ENCODE measurements at regions not wholly inside any gene's neighbourhood (a gene's known extent, or its start where the extent isn't known, plus 50 kb on each side); places are given as distances from the start of the nearest gene placed in this dataset.

DNA sequence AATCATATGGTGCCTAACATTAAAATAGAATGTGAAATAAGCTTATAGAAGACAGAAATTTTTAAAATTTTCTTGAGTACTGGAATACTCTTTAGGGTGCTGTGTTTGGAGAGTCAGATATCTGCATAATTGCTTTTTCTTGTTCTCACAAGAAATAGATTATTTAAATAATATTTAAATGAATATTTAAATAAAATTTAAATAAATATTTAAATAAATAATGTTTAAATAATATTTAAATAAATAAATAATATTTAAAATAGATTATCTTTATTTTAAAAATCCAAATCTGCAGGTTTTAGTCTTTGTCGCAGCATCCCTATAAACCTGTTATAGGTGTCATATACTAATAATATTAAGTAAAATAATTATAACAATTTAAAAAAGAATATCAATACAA is 1589.4 kb downstream of the MAT2B start:
- Histone ChIP-seq H3K36me3 (ENCODE audit: control insufficient read depth in 1 of 2, insufficient read depth in 2 of 2, low read length in 1 of 2) (no peaks in the 10 kb centered on the region), H3K27ac (ENCODE audit: low read depth in 1 of 2, low read length in 2 of 2) (no peak overlapping the region), H3K27me3 (ENCODE audit: control insufficient read depth in 1 of 2, insufficient read depth in 2 of 2, low read length in 1 of 2) (no peaks in the 10 kb centered on the region), H3K4me3 (ENCODE audit: low read length in 2 of 2) (no peak overlapping the region), H3K9me3 (ENCODE audit: control insufficient read depth, low read length) (no peaks in the 10 kb centered on the region), H3K4me1 (ENCODE audit: control insufficient read depth in 1 of 2, insufficient read depth in 2 of 2, low read length in 2 of 2) (no peaks in the 10 kb centered on the region)
- WGBS, 2 donors, result 92 to 98% methylated on average over 1 of the region's 1 CpG
- no peak for DNase-seq
- ATAC-seq (ENCODE audit: low FRiP score), result no peak
- intact Hi-C loops (cut with DNase I), result no loop called here

- H3K9me3 ChIP-seq (ENCODE audit: control insufficient read depth, low read length), result no peaks in the 10 kb centered on the region
- DNase-seq (no peak), ATAC-seq (ENCODE audit: low FRiP score) (no peak)
- no peaks in the 10 kb centered on the region for H3K4me1 ChIP-seq (ENCODE audit: control insufficient read depth in 1 of 2, insufficient read depth in 2 of 2, low read length in 2 of 2)
- H3K4me3 ChIP-seq (ENCODE audit: low read length in 2 of 2), result no peak overlapping the region
- no peaks in the 10 kb centered on the region for H3K36me3 ChIP-seq (ENCODE audit: control insufficient read depth in 1 of 2, insufficient read depth in 2 of 2, low read length in 1 of 2)
- H3K27ac ChIP-seq (ENCODE audit: low read depth in 1 of 2, low read length in 2 of 2), result no peak overlapping the region
- no peaks in the 10 kb centered on the region for H3K27me3 ChIP-seq (ENCODE audit: control insufficient read depth in 1 of 2, insufficient read depth in 2 of 2, low read length in 1 of 2)
- WGBS, 2 donors, result 91 to 92% methylated on average over 3 of the region's 3 CpGs
- intact Hi-C loops (cut with DNase I), result no loop called here
Observed at GRCh38 chr5:165101709-165102108, 1596.3 kb downstream of the MAT2B start.

DNA sequence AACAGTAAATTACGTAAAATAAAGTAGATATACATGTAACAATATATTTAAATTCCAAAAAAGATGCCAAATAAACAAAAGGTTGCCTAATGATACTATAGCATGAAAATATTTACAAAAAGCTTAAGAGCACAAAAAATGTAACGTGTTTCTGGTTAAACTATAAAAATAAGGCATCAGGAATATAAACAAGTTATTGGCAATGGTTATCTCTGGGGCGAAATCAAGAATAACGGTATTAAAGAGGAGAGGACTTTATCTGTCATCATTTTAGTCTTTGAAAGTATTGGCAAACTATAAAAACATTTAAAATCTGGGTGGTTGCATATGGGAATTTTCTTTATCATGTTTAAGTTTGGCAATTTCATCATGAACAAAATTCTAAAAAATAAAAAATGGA is 1599.2 kb downstream of the MAT2B start:
- H3K4me1 ChIP-seq (ENCODE audit: control insufficient read depth in 1 of 2, insufficient read depth in 2 of 2, low read length in 2 of 2), result no peaks in the 10 kb centered on the region
- no peaks in the 10 kb centered on the region for H3K36me3 ChIP-seq (ENCODE audit: control insufficient read depth in 1 of 2, insufficient read depth in 2 of 2, low read length in 1 of 2)
- no peak for ATAC-seq (ENCODE audit: low FRiP score)
- no peak overlapping the region for H3K4me3 ChIP-seq (ENCODE audit: low read length in 2 of 2)
- DNase-seq, result no peak
- H3K27me3 ChIP-seq (ENCODE audit: control insufficient read depth in 1 of 2, insufficient read depth in 2 of 2, low read length in 1 of 2), result no peaks in the 10 kb centered on the region
- intact Hi-C loops (cut with DNase I), result no loop called here
- H3K9me3 ChIP-seq (ENCODE audit: control insufficient read depth, low read length), result no peaks in the 10 kb centered on the region
- no peak overlapping the region for H3K27ac ChIP-seq (ENCODE audit: low read depth in 1 of 2, low read length in 2 of 2)
- WGBS, 2 donors, result 51 to 57% methylated on average over 4 of the region's 4 CpGs

DNA sequence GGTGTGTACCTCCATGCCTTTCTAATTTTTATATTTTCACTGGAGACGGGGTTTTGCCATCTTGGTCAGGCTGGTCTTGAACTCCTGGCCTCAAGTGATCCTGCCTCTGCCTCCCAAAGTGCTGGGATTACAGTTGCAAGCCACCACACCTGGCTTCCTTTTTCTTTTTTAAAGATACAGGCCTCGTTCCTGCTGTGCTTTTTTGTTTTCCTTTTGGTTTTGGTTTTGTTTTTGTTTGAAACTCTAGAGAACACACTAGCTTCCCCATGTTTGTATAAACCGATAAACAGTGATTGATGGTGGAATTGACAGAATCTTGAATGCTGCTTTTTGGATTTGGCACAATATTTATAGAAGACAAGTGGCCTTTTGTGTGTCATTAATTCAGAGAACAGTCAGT is 1603.4 kb downstream of the MAT2B start:
- Histone ChIP-seq H3K27me3 (ENCODE audit: control insufficient read depth in 1 of 2, insufficient read depth in 2 of 2, low read length in 1 of 2) (no peaks in the 10 kb centered on the region), H3K9me3 (ENCODE audit: control insufficient read depth, low read length) (no peaks in the 10 kb centered on the region), H3K36me3 (ENCODE audit: control insufficient read depth in 1 of 2, insufficient read depth in 2 of 2, low read length in 1 of 2) (no peaks in the 10 kb centered on the region), H3K4me3 (ENCODE audit: low read length in 2 of 2) (no peak overlapping the region), H3K4me1 (ENCODE audit: control insufficient read depth in 1 of 2, insufficient read depth in 2 of 2, low read length in 2 of 2) (no peaks in the 10 kb centered on the region), H3K27ac (ENCODE audit: low read depth in 1 of 2, low read length in 2 of 2) (no peak overlapping the region)
- ATAC-seq (ENCODE audit: low FRiP score) (no peak), DNase-seq (no peak)
- intact Hi-C loops (cut with DNase I), result no loop called here
- WGBS, 2 donors, result 45 to 46% methylated on average over 3 of the region's 3 CpGs

GRCh38 chr5:165119175-165119574 is 1613.8 kb downstream of the MAT2B start:
- no peak overlapping the region for H3K4me3 ChIP-seq (ENCODE audit: low read length in 2 of 2)
- ATAC-seq (ENCODE audit: low FRiP score) (no peak), DNase-seq (no peak)
- H3K27ac ChIP-seq (ENCODE audit: low read depth in 1 of 2, low read length in 2 of 2), result no peak overlapping the region
- H3K36me3 ChIP-seq (ENCODE audit: control insufficient read depth in 1 of 2, insufficient read depth in 2 of 2, low read length in 1 of 2), result no peaks in the 10 kb centered on the region
- WGBS, 2 donors, result 82% methylated on average over 2 of the region's 2 CpGs
- no peaks in the 10 kb centered on the region for H3K9me3 ChIP-seq (ENCODE audit: control insufficient read depth, low read length)
- intact Hi-C loops (cut with DNase I), result no loop called here
- H3K4me1 ChIP-seq (ENCODE audit: control insufficient read depth in 1 of 2, insufficient read depth in 2 of 2, low read length in 2 of 2), result no peaks in the 10 kb centered on the region
- no peaks in the 10 kb centered on the region for H3K27me3 ChIP-seq (ENCODE audit: control insufficient read depth in 1 of 2, insufficient read depth in 2 of 2, low read length in 1 of 2)

GRCh38 chr5:165126598-165126997 is 1621.2 kb downstream of the MAT2B start:
- H3K4me3 ChIP-seq (ENCODE audit: low read length in 2 of 2), result no peak overlapping the region
- H3K27me3 ChIP-seq (ENCODE audit: control insufficient read depth in 1 of 2, insufficient read depth in 2 of 2, low read length in 1 of 2), result no peaks in the 10 kb centered on the region
- no peak overlapping the region for H3K27ac ChIP-seq (ENCODE audit: low read depth in 1 of 2, low read length in 2 of 2)
- 62 to 68% methylated on average over 3 of the region's 3 CpGs for WGBS, 2 donors
- intact Hi-C loops (cut with DNase I), result no loop called here
- H3K9me3 ChIP-seq (ENCODE audit: control insufficient read depth, low read length), result no peaks in the 10 kb centered on the region
- ATAC-seq (ENCODE audit: low FRiP score) (no peak), DNase-seq (no peak)
- H3K36me3 ChIP-seq (ENCODE audit: control insufficient read depth in 1 of 2, insufficient read depth in 2 of 2, low read length in 1 of 2), result no peaks in the 10 kb centered on the region
- H3K4me1 ChIP-seq (ENCODE audit: control insufficient read depth in 1 of 2, insufficient read depth in 2 of 2, low read length in 2 of 2), result no peaks in the 10 kb centered on the region

DNA sequence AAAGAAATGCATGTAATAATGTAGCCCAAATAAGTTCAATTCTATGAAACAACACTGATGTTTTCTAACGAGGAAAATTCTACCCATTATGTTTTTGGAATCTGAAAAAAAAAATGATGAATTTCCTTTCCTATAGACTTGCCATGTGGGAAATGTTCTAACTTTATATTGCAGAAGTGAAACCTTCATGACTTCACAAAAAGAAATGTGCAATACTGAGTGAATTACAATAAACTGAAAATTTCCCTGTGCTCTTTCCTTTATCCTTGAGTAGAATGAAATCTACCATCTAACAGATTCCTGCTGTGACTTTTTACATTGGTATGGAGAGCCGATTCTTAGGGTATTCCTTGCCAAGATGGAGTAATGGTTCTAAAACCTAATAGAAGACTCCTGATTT is 1622.5 kb downstream of the MAT2B start:
- intact Hi-C loops (cut with DNase I), result no loop called here

GRCh38 chr5:165130656-165131055 is 1625.2 kb downstream of the MAT2B start:
- Histone ChIP-seq H3K27ac (ENCODE audit: low read depth in 1 of 2, low read length in 2 of 2) (no peak overlapping the region), H3K4me1 (ENCODE audit: control insufficient read depth in 1 of 2, insufficient read depth in 2 of 2, low read length in 2 of 2) (no peaks in the 10 kb centered on the region), H3K27me3 (ENCODE audit: control insufficient read depth in 1 of 2, insufficient read depth in 2 of 2, low read length in 1 of 2) (no peaks in the 10 kb centered on the region), H3K36me3 (ENCODE audit: control insufficient read depth in 1 of 2, insufficient read depth in 2 of 2, low read length in 1 of 2) (no peaks in the 10 kb centered on the region), H3K9me3 (ENCODE audit: control insufficient read depth, low read length) (no peaks in the 10 kb centered on the region), H3K4me3 (ENCODE audit: low read length in 2 of 2) (no peak overlapping the region)
- 47% methylated on average over 4 of the region's 4 CpGs for WGBS, 2 donors
- intact Hi-C loops (cut with DNase I), result no loop called here
- DNase-seq (no peak), ATAC-seq (ENCODE audit: low FRiP score) (no peak)

More for the DNA sequence above, 1622.5 kb downstream of the MAT2B start:
- Histone ChIP-seq H3K4me3 (ENCODE audit: low read length in 2 of 2) (no peak overlapping the region), H3K36me3 (ENCODE audit: control insufficient read depth in 1 of 2, insufficient read depth in 2 of 2, low read length in 1 of 2) (no peaks in the 10 kb centered on the region), H3K27me3 (ENCODE audit: control insufficient read depth in 1 of 2, insufficient read depth in 2 of 2, low read length in 1 of 2) (no peaks in the 10 kb centered on the region), H3K4me1 (ENCODE audit: control insufficient read depth in 1 of 2, insufficient read depth in 2 of 2, low read length in 2 of 2) (no peaks in the 10 kb centered on the region), H3K9me3 (ENCODE audit: control insufficient read depth, low read length) (no peaks in the 10 kb centered on the region), H3K27ac (ENCODE audit: low read depth in 1 of 2, low read length in 2 of 2) (no peak overlapping the region)
- ATAC-seq (ENCODE audit: low FRiP score) (no peak), DNase-seq (no peak)
- WGBS, 2 donors, result 22 to 29% methylated on average over 2 of the region's 2 CpGs

GRCh38 chr5:165134155-165134554 is 1628.7 kb downstream of the MAT2B start:
- H3K27me3 ChIP-seq (ENCODE audit: control insufficient read depth in 1 of 2, insufficient read depth in 2 of 2, low read length in 1 of 2), result no peaks in the 10 kb centered on the region
- ATAC-seq (ENCODE audit: low FRiP score) (no peak), DNase-seq (no peak)
- H3K36me3 ChIP-seq (ENCODE audit: control insufficient read depth in 1 of 2, insufficient read depth in 2 of 2, low read length in 1 of 2), result no peaks in the 10 kb centered on the region
- H3K9me3 ChIP-seq (ENCODE audit: control insufficient read depth, low read length), result no peaks in the 10 kb centered on the region
- no peak overlapping the region for H3K4me3 ChIP-seq (ENCODE audit: low read length in 2 of 2)
- intact Hi-C loops (cut with DNase I), result no loop called here
- no peak overlapping the region for H3K27ac ChIP-seq (ENCODE audit: low read depth in 1 of 2, low read length in 2 of 2)
- 36 to 59% methylated on average over 6 of the region's 6 CpGs for WGBS, 2 donors
- H3K4me1 ChIP-seq (ENCODE audit: control insufficient read depth in 1 of 2, insufficient read depth in 2 of 2, low read length in 2 of 2), result no peaks in the 10 kb centered on the region

All from aorta (tissue), 5 donors.